Fibroblast of villous mesenchyme (primary cell): ENCODE measurements at regions not wholly inside any gene's neighbourhood (a gene's known extent, or its start where the extent isn't known, plus 50 kb on each side); places are given as distances from the start of the nearest gene placed in this dataset.

Source experiments
- DNase-seq: peaks from one replicate; pipeline ENCODE4 v3.0.0-alpha.2; 2010; ENCODE audit warnings: low read depth
- H3K4me3 ChIP-seq: 2 replicates; pipeline ENCODE4 v1.5.1; 2011; ENCODE audit warnings: low read depth, mild to moderate bottlenecking, low read length
- TF ChIP-seq, protein P1 (sequence below): IDR thresholded peaks from 2 replicates; pipeline ENCODE4 v1.5.1; 2012; ENCODE audit warnings: low read depth, mild to moderate bottlenecking, low read length; ENCODE audit not compliant: insufficient read depth

DNA sequence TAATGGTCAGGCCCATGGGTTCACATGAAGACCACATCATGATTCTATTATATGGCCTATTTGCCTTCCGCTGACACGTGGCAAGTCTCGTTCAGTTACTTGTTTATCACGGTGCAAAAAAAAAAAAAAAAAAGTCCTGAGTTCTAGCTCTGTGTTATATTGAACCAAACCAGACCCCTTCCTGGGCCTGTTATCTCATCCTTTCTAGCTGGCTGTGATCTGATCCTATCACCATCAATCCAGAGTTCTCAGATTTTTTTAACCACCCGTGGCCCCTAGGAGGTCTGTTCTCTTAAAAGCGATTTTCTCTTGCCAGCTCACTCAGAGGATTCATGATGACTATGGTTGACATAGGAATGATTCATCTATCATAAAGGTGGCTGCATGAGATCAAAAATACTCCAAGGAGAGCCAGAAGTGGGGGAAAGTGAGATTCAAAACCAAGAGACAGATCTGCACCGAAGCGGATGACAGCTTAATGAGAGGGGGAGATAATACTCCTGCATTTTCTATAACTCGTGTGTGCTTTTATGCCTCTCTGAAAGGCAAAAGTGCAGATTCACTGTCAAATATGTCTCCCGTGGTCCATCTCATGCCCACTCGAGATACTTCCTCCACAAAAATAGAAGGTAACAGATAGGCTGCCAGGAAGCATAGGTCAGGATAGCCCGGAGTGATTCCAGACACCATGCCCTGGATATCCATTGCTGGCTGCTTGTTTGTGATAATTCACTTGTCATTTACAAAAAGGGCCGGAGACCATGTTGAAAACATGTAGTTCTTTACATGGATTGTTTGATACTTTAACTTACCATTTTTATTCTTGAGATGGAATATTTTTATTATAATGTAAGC, 505.7 kb upstream of the KLHL29 start:
- no peak overlapping the region for H3K4me3 ChIP-seq
- DNase-seq, result no peak
- TF ChIP-seq, protein P1, sequence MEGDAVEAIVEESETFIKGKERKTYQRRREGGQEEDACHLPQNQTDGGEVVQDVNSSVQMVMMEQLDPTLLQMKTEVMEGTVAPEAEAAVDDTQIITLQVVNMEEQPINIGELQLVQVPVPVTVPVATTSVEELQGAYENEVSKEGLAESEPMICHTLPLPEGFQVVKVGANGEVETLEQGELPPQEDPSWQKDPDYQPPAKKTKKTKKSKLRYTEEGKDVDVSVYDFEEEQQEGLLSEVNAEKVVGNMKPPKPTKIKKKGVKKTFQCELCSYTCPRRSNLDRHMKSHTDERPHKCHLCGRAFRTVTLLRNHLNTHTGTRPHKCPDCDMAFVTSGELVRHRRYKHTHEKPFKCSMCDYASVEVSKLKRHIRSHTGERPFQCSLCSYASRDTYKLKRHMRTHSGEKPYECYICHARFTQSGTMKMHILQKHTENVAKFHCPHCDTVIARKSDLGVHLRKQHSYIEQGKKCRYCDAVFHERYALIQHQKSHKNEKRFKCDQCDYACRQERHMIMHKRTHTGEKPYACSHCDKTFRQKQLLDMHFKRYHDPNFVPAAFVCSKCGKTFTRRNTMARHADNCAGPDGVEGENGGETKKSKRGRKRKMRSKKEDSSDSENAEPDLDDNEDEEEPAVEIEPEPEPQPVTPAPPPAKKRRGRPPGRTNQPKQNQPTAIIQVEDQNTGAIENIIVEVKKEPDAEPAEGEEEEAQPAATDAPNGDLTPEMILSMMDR, result no peak

DNA sequence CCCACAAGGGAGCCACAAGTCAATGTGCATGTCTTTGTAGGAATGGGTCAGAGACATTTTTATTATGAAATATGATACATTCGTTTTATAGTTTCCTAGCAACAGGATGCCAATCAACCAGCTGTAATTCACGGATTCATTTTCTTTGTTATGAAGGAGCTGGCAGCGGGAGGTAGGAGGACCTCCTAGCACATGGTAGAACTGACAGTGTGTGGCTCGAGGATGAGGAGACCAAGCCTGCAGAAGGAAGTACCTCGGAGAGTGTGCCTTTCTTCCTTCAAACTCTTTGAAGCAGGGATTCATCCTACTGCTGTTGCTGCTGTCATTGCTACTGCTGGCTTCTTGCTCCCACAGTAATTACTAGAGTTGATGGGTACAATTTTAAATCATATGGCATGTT, 504.8 kb upstream of the KLHL29 start:
- TF ChIP-seq, protein P1, result no peak
- no peak overlapping the region for H3K4me3 ChIP-seq
- no peak for DNase-seq

DNA sequence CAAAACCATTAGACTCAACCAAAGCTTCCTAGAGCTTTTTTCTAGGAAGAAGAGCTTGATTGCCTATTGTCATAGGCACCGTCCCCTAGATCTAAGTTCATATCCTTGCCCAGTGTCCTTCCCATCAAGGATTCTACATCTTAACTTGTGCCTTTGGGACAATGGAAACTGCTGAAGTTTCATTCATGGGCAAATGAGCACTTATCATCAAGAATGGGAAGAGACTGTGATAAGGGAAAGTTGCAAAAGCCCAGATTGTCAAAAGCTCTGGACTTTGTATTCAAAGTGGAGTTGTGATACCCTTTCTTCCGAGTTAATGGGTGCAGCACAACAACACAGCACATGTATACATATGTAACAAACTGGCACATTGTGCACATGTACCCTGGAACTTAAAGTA, 503.0 kb upstream of the KLHL29 start:
- no peak for DNase-seq
- H3K4me3 ChIP-seq, result no peak overlapping the region
- TF ChIP-seq, protein P1, result no peak

DNA sequence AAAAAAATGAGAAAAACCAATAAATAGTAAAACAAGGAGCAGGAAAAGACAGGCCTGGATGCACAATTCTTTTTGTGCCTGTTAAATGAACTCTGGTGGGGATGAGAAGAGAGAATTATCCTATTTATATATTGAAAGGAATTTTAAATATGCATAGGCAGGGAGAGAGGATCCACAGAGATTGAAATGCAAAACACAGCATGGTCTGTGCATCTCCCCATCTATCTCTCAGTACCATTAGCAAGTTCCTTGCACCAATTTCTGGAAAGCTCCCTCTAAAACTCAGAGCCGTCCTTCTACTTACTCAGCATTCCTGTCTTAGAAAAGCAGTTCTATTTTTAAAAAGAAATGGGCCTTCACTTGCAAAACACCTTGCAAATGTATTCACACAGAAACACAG, 502.3 kb upstream of the KLHL29 start:
- TF ChIP-seq, protein P1, result no peak
- H3K4me3 ChIP-seq, result no peak overlapping the region
- no peak for DNase-seq

DNA sequence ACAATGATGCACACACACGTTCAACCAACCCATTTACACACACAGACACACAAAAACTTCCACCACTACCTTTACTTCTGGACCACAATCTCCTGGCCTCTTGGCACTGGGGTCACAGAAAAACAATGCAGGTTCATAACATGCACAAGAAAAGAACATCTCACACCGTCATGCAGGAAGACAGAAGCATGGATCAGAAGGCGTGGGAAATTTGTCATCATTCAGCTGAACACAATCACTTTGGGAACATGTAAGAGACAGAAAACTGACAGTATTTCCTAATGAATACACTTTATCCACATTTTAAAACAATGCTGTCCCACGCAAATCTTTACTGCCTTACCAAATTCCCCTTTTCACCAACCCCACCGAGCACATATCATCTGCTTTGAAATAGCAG, 501.9 kb upstream of the KLHL29 start:
- TF ChIP-seq, protein P1, result no peak
- no peak overlapping the region for H3K4me3 ChIP-seq
- DNase-seq, result no peak

DNA sequence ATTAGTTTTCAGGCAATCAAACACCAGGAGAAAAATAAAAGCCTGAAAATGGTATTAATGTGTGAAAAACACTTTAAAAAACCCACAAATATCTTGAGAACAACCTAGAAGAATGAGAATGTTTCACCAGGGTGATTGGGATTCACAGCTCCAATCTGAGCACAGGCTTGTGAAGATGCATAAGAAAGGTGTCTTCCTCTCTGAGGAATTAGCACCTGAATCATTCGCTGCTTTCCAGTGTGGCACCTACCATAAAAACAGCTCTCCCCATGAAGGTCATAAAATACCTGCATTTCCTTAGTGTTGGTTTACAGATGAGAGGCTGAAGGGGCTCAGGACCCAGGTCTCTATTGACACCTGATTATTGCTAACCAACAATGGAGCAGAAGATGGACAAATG, 499.7 kb upstream of the KLHL29 start:
- TF ChIP-seq, protein P1, result no peak
- H3K4me3 ChIP-seq, result no peak overlapping the region
- no peak for DNase-seq

DNA sequence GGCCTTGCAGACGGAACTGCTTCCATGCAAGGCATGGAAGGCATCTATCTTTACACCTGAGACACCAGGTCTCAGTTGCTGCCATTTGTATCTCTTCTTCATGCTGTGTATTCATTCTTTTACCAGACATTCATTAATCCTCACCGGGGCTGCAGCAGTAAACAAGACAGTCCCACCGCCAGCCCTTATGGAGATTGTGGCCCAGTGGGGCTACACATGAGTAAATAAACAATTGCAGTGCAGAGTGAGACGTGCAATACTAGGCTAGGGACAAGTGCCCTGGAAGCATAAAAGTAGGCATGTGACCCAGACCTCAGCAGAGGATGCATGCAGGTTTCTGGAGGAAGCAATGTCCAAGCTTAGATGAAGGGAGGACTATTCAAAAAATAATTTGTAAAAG, 497.6 kb upstream of the KLHL29 start:
- TF ChIP-seq, protein P1, result no peak
- no peak for DNase-seq
- H3K4me3 ChIP-seq, result no peak overlapping the region
